Smooth muscle cell (in vitro differentiated cells): ENCODE measurements at regions not wholly inside any gene's neighbourhood (a gene's known extent, or its start where the extent isn't known, plus 50 kb on each side); places are given as distances from the start of the nearest gene placed in this dataset.

ENCODE experiments used
- DNase-seq: peaks from one replicate; lab custom pipeline; 2025; ENCODE audit not compliant: unreplicated experiment; lab: John Stamatoyannopoulos, UW
- H2AFZ ChIP-seq: fragments of 200-600 bp; sonication (generic); 2 replicates; pipeline ENCODE4 v1.6.0; 2016; ENCODE audit warnings: antibody characterized with exemption, low read depth, mild to moderate bottlenecking
- H3F3A ChIP-seq: fragments of 200-600 bp; sonication (generic); 2 replicates; pipeline ENCODE4 v1.6.0; 2017; ENCODE audit warnings: antibody characterized with exemption, low read depth
- H3K27ac ChIP-seq: fragments of 200-600 bp; sonication (generic); 2 replicates; pipeline ENCODE4 v1.5.1; 2016; ENCODE audit warnings: low read depth, mild to moderate bottlenecking
- H3K27me3 ChIP-seq: fragments of 200-600 bp; sonication (generic); 2 replicates; pipeline ENCODE4 v1.6.1; 2016; ENCODE audit warnings: low read depth, mild to moderate bottlenecking
- H3K36me3 ChIP-seq: fragments of 200-600 bp; sonication (generic); 2 replicates; pipeline ENCODE4 v1.5.1; 2016; ENCODE audit warnings: low read depth
- H3K4me1 ChIP-seq: fragments of 200-600 bp; sonication (generic); 2 replicates; pipeline ENCODE4 v1.5.1; 2016; ENCODE audit warnings: low read depth
- H3K4me2 ChIP-seq: fragments of 200-600 bp; sonication (generic); 2 replicates; pipeline ENCODE4 v1.6.0; 2016; ENCODE audit warnings: mild to moderate bottlenecking
- H3K4me3 ChIP-seq: fragments of 200-600 bp; sonication (generic); 2 replicates; pipeline ENCODE4 v1.5.1; 2016; ENCODE audit warnings: mild to moderate bottlenecking
- H3K79me2 ChIP-seq: fragments of 200-600 bp; sonication (generic); 2 replicates; pipeline ENCODE4 v1.6.0; 2016; ENCODE audit warnings: low read depth, mild to moderate bottlenecking
- H3K9ac ChIP-seq: fragments of 200-600 bp; sonication (generic); 2 replicates; pipeline ENCODE4 v1.6.0; 2016; ENCODE audit warnings: low read depth
- H3K9me3 ChIP-seq: fragments of 200-600 bp; sonication (generic); replicated peaks from 2 replicates; pipeline ENCODE4 v1.5.1; 2016; ENCODE audit warnings: low read depth
- H4K20me1 ChIP-seq: fragments of 200-600 bp; sonication (generic); 2 replicates; pipeline ENCODE4 v1.6.0; 2016; ENCODE audit warnings: low read depth
- WGBS: methylation state at CpG from one replicate; pipeline ENCODE4 v1.1.7; 2016; ENCODE audit warnings: low lambda C conversion rate; 5-methylcytosine and 5-hydroxymethylcytosine counted together
- TF ChIP-seq, protein P1 (sequence below): fragments of 200-600 bp; sonication (generic); IDR thresholded peaks from 2 replicates; pipeline ENCODE4 v1.5.1; 2017; ENCODE audit warnings: borderline replicate concordance, mild to moderate bottlenecking, antibody characterized with exemption; ENCODE audit not compliant: insufficient read depth, poor library complexity, severe bottlenecking

DNA sequence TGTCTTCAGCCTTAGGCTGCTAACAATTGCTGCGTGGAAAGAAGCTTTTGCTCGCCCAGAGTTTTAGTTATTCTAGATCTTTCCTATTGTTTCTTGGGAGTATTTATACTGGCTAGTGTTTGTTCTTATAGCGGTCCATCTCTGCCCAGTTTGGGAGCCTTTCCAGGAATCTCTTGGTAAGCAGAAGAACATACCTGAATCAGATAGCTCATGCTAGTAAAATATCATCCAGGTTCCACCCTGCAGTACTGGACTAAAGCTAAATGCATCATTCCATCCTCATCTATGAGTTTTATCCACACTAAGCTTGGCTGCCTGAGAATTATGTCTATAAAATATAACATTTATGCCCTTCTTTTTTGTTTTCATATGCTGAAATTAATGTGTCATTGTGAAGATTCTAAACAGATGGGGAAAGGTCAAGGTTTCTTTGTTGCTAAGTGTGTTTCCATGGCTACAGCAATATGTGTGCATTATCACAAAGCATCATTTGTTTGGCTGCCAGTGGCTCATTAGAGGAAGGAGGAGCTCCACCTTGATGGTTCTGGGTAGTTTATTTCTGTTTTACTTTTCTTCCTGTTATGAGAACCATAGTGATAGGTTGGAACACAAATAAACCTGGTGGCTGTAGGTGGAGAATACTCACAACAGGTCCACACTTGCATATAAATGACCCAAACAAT, 182.8 kb downstream of the PIK3C3 start:
- DNase-seq: no peak
- H3K4me2 ChIP-seq: no peak overlapping the region
- no peaks in the 10 kb centered on the region for H3K4me1 ChIP-seq
- no peak overlapping the region for H2AFZ ChIP-seq
- H4K20me1 ChIP-seq: no peaks in the 10 kb centered on the region
- H3K9me3 ChIP-seq: no peaks in the 10 kb centered on the region
- WGBS: 83% methylated on average over 3 of the region's 3 CpGs
- no peak overlapping the region for H3K27ac ChIP-seq
- no peaks in the 10 kb centered on the region for H3K36me3 ChIP-seq
- no peak overlapping the region for H3K4me3 ChIP-seq
- no peaks in the 10 kb centered on the region for H3F3A ChIP-seq
- H3K9ac ChIP-seq: no peak overlapping the region
- H3K27me3 ChIP-seq: no peaks in the 10 kb centered on the region
- H3K79me2 ChIP-seq: no peaks in the 10 kb centered on the region
- TF ChIP-seq, protein P1, sequence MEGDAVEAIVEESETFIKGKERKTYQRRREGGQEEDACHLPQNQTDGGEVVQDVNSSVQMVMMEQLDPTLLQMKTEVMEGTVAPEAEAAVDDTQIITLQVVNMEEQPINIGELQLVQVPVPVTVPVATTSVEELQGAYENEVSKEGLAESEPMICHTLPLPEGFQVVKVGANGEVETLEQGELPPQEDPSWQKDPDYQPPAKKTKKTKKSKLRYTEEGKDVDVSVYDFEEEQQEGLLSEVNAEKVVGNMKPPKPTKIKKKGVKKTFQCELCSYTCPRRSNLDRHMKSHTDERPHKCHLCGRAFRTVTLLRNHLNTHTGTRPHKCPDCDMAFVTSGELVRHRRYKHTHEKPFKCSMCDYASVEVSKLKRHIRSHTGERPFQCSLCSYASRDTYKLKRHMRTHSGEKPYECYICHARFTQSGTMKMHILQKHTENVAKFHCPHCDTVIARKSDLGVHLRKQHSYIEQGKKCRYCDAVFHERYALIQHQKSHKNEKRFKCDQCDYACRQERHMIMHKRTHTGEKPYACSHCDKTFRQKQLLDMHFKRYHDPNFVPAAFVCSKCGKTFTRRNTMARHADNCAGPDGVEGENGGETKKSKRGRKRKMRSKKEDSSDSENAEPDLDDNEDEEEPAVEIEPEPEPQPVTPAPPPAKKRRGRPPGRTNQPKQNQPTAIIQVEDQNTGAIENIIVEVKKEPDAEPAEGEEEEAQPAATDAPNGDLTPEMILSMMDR: no peak

DNA sequence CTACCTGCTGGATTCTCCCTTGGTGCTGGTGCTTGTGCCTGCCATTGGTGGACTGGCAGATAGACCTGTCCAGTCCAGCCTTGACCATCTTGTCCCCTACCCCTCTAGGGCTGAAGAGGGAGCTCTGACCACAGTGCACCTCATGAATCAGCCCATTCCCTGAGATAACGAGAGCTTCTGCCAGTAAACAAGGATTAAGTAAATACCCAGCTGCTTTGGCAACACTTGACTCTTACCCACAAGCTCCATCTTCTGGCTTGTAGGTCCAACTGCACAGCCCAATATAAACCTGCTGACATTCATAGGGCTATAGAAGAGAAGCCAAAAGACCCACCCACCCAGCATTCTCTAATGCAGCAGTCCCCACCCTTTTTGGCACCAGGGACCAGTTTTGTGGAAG, 186.4 kb downstream of the PIK3C3 start:
- H3K27me3 ChIP-seq: no peaks in the 10 kb centered on the region
- no peaks in the 10 kb centered on the region for H3K79me2 ChIP-seq
- no peak overlapping the region for H3K4me3 ChIP-seq
- H3F3A ChIP-seq: no peaks in the 10 kb centered on the region
- no peaks in the 10 kb centered on the region for H4K20me1 ChIP-seq
- TF ChIP-seq, protein P1: no peak
- H3K9ac ChIP-seq: no peak overlapping the region
- peaks cover 5% of the 10 kb centered on the region for H3K9me3 ChIP-seq
- no peak for DNase-seq
- no peak overlapping the region for H2AFZ ChIP-seq
- no peak overlapping the region for H3K27ac ChIP-seq
- no peak overlapping the region for H3K4me2 ChIP-seq
- H3K36me3 ChIP-seq: no peaks in the 10 kb centered on the region
- no peaks in the 10 kb centered on the region for H3K4me1 ChIP-seq
- 0% methylated on average over 1 of the region's 1 CpG for WGBS

- no peak for DNase-seq
- no peaks in the 10 kb centered on the region for H4K20me1 ChIP-seq
- H3K4me1 ChIP-seq: no peaks in the 10 kb centered on the region
These were observed 200.0 kb downstream of the PIK3C3 start for GRCh38 chr18:42155024-42155423.

GRCh38 chr18:42156281-42156680, 201.2 kb downstream of the PIK3C3 start:
- no peak for DNase-seq
- H4K20me1 ChIP-seq: no peaks in the 10 kb centered on the region
- H3K4me1 ChIP-seq: no peaks in the 10 kb centered on the region
- TF ChIP-seq, protein P1: no peak
- H3K9ac ChIP-seq: no peak overlapping the region
- H3K9me3 ChIP-seq: no peaks in the 10 kb centered on the region
- H3K27me3 ChIP-seq: peaks cover 4% of the 10 kb centered on the region
- no peak overlapping the region for H2AFZ ChIP-seq
- no peaks in the 10 kb centered on the region for H3F3A ChIP-seq
- H3K4me2 ChIP-seq: no peak overlapping the region
- no peaks in the 10 kb centered on the region for H3K36me3 ChIP-seq
- H3K27ac ChIP-seq: no peak overlapping the region
- H3K4me3 ChIP-seq: no peak overlapping the region
- no peaks in the 10 kb centered on the region for H3K79me2 ChIP-seq

More at GRCh38 chr18:42155024-42155423, 200.0 kb downstream of the PIK3C3 start:
- Histone ChIP-seq H3K4me2 (no peak overlapping the region), H2AFZ (no peak overlapping the region), H3K9me3 (no peaks in the 10 kb centered on the region), H3K4me3 (no peak overlapping the region), H3K9ac (no peak overlapping the region), H3K27me3 (peaks cover 4% of the 10 kb centered on the region), H3K27ac (no peak overlapping the region), H3K36me3 (no peaks in the 10 kb centered on the region), H3K79me2 (no peaks in the 10 kb centered on the region), H3F3A (no peaks in the 10 kb centered on the region)
- TF ChIP-seq, protein P1: no peak
